Fibroblast of upper back skin (primary cell): ENCODE measurements at regions not wholly inside any gene's neighbourhood (a gene's known extent, or its start where the extent isn't known, plus 50 kb on each side); places are given as distances from the start of the nearest gene placed in this dataset.

Source experiments
- DNase-seq: peaks from one replicate; pipeline ENCODE4 v3.0.0-alpha.2; 2013

GRCh38 chr18:71189581-71189980 is 900.7 kb downstream of the SOCS6 start:
- no peak for DNase-seq

DNA sequence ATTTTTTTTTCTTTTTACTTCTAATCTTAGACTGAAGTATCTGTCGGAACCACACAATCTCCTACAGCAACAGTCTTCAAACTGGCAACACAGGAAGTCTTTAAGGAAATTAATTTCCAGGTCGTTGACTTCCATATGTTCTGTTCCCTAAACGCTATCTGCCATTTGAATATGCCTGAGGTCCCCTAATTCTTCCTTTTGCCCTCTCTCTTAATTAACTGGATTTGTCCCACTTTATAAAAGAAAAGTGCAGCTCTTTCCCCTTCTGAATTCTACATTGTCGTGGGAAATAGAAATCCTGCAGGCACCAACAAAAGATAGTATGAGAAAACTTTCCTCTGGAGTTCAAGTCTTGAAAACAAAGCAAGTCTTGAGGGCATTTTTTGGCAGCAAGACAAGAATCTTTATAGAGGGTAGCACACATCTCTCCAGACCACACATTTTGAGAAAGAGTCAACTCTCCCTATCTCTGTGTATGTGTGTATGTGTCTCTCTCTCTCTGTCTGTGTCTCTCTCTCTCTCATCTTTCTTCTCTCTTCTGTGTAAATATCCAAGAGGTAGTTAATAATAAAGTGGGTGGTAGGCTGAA is 879.8 kb downstream of the SOCS6 start:
- DNase-seq = no peak

DNA sequence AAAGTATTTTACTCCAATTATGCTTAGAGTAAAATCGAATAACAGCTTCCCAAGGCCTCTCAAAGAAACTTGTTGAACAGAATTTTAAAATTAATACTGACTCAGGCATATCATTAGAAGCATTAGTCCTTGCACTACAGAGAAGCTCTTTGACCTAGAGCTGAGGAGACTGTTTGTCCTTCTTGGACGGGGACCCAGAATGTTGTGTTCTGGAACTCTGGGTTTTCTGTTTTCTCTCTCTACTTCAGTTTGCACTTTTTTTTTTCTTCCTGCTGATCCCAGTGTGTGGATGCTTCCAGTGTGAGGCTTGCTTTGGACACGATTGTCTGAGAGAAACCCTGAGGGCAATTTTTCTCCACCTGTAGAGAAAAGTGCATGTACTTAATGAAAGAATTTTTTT is 847.6 kb downstream of the SOCS6 start:
- DNase-seq = no peak

GRCh38 chr18:71134122-71134521 is 845.3 kb downstream of the SOCS6 start:
- no peak for DNase-seq

DNA sequence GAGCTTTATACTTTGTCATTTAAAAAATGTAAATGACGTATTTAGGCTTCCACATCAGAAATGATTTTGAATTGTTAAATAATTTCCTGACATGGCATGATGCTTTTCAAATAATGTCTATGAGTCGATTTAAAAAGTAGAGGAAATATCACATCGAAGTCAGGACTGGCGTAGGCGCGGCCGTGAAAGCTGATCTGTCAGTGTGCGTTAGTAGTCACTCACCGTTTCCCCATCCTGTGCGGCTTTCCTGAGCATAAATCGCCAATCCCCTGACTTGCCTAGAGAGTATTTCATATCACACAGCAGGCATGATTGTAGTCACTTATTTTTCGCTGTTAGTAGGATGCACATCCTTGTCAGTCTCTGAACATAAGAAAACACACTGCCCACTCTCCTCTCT is 843.1 kb downstream of the SOCS6 start:
- no peak for DNase-seq

DNA sequence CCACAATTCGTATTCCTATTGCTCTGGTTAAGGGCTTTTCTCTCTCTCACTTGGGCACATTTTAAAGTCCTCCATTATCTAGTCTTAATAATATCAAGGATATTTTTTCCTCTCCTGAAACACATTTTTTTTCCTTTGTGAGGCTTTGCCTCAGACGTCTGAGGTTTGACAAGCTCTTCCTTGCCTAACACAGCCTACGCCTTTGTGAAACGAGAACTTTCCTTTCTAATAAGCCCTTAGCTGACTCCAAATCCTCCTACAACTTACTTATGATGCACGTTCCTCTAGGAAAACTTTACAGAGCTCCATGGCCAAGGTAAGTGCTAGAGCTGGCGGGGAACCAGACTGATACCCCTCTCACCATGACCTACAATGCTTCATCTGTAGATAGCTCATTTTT is 841.5 kb downstream of the SOCS6 start:
- DNase-seq = no peak

DNA sequence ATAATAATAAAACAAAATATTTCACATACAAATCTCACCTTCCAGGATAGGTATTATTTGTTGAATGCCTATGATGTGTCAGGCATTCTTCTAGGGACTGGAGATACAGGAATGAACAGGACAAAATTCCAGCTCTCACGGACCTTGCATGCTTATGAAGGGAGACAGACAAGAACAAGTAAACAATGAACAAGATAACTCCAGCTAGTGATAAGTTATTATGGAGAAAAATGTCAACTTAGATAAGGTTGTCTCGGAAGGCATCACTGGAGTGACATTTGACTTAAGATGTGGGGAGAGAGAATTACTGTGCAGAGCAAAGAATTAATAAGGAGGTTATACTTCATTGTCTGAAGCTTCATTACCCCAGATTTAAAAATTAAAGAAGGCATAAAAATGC is 836.7 kb downstream of the SOCS6 start:
- DNase-seq = no peak

DNA sequence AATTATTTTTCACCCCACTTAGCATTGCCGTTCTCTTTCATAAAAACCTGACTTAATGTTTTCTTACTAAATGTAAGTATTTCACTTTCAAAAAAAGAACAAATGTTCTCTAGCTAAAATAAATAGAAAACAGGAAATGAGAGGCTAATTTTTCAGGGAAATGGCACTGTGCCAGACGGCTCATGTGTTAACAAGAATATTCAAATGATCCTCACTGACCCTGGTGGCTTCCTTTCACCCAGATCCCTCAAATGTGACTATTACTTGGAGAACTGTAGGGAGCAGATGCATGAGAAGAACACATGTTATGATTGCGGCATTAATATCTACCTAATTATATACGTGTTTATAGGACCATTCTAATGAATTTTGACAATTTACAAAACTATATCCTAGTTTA is 827.7 kb downstream of the SOCS6 start:
- no peak for DNase-seq

DNA sequence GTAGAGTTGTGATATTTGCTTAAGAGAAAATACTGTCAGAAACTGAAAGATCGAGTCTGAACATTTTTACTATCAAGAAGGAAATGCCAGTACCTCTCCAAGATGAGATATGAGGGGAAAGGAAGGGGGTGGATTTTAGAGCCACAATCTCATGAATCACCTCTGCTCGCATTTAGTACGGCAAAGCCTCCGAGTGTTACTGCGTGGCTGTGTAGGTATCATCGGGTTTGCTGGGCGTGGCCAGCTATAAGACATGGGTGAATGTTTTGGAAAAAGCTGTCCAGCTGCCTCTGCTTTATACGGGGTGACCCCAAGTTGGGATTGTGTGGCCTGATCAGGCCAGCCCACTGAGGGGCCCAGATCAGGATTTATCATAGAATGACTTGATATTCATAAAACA is 826.4 kb downstream of the SOCS6 start:
- no peak for DNase-seq

GRCh38 chr18:71114550-71115210 is 825.8 kb downstream of the SOCS6 start:
- DNase-seq = no peak

GRCh38 chr18:71107244-71107643 is 818.4 kb downstream of the SOCS6 start:
- DNase-seq = no peak

DNA sequence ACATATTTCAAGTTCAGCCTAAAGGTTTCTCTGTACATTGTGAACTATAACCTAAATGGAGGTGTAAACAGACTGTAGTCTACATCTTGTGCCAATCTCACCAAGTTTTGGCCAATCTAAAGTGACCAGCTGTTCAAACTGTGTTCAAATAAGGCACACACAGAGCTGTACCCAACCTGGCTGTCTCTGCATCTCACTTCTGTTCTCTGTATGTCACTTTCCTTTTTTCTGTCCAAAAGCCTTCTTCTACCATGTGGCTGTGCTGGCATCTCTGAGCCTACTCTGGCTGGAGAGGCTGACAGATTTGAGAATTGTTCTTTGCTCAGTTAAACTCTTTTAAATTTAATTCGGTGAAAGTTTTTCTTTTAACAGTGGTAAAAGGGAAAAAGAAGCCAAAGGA is 817.9 kb downstream of the SOCS6 start:
- no peak for DNase-seq

GRCh38 chr18:71105994-71106546 is 817.2 kb downstream of the SOCS6 start:
- DNase-seq = no peak

DNA sequence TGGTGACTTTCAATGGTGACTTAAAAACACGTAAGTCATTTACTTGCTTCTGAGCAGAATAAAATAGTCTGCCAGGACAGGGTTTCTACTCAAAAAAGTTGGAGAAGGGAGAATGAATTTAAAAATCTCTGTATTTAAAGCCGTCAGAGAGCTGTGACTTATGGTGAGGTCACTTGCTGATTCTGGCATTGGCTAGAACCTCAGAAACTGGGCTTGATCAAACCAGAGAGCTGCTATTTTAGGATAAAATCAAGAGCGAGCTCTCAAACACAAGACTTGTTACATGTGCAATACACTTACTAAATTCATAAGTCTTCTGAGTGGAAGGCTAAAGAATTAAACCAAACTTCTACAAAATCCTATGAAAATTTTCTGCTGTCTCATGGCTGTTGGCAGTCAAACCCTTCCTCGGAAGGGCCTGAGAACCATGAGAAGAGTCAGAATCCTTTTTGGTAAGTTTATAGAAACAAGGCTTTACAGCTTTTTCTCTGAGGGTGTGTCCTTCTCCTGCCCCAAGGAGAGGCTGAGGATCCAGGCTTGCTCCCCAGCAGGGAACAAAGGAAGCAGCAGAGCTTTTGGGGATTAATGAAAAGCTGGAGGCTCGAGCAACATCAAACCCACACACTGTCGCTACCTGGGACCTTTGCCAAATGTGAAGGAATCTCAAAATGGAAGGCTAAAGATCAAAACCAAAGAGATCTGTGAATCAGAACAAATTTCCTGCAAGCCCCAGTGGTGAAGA is 816.4 kb downstream of the SOCS6 start:
- DNase-seq = peak; percentile 31

- no peak for DNase-seq
Measured at GRCh38 chr18:71079606-71080005, 790.8 kb downstream of the SOCS6 start.

DNA sequence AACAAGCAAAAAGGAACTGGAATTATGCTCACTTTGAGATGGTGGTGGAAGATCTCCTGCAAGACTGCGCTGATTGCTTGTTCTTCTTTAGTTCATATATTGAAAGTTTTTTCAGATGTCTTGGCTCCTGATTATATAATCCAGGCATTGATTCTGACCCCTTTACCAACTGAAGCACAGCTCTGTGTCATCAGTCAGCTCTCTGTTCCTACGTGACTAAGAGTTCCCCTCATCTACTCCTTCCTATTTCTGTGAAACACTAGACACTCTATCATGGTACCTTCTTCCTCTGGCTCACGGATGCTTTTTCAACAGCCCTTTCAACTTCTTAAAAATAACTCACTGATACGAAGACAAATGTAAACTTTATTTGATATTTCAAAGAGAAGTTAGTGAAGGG is 788.6 kb downstream of the SOCS6 start:
- DNase-seq = no peak

GRCh38 chr18:71075147-71075546 is 786.3 kb downstream of the SOCS6 start:
- DNase-seq = no peak

GRCh38 chr18:71068338-71068737 is 779.5 kb downstream of the SOCS6 start:
- no peak for DNase-seq

DNA sequence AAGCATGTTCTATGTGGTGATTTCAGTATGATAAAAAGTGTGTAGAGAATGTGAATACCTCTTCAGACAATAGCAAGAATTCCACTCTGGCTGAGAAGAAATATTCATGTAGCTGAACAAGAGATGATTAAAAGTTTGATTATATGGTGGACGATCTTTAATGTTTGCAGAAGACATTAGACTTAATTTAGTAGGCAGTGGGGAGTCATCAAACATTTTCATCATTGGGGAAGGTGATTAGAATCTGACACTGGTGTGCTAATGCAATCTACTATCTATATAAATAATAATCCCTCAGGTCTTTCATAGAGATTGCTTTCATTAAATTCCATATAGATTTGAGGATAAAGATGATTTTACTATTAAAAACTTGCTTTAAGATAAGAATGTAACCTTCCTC is 761.0 kb downstream of the SOCS6 start:
- no peak for DNase-seq

- DNase-seq = no peak
Measured at GRCh38 chr18:71047882-71048281, 759.0 kb downstream of the SOCS6 start.

GRCh38 chr18:71045331-71046065 is 756.7 kb downstream of the SOCS6 start:
- DNase-seq = no peak

DNA sequence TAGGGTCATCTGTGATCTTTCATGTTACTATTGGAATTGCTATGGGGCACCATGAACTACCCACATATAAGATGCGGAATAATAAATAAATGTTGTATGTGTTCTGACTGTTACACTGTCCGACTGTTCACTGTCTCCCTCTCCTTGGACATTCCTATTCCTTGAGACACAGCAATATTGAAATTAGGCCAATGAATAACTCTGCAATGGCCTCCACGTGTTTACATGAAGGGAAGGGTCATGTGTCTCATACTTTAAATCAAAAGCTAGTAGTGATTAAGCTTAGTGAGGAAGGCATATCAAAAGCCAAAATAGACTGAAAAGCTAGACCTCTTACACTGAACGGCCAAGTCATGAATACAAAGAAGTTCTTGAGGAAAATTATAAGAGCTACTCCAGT is 751.3 kb downstream of the SOCS6 start:
- peak; percentile 4 for DNase-seq

GRCh38 chr18:71038196-71038595 is 749.4 kb downstream of the SOCS6 start:
- no peak for DNase-seq
